Cardiac fibroblast (primary cell): ENCODE measurements at regions not wholly inside any gene's neighbourhood (a gene's known extent, or its start where the extent isn't known, plus 50 kb on each side); places are given as distances from the start of the nearest gene placed in this dataset.

ENCODE experiments used
- DNase-seq, 2 donors: peaks; one replicate each; pipeline versions ENCODE4 v3.0.0 to v3.0.0-alpha.2; 2010; ENCODE audit warnings: low read depth in 2 of 2
- H3K4me3 ChIP-seq, 2 donors: replicated peaks in 1 of 2; 1 replicate in 1 of 2; 2 replicates in 1 of 2; pipeline ENCODE4 v1.5.1; 2011; ENCODE audit warnings: low read depth in 2 of 2, low read length in 2 of 2, mild to moderate bottlenecking in 2 of 2, moderate library complexity in 1 of 2
- TF ChIP-seq, protein P1 (sequence below): IDR thresholded peaks from one replicate; pipeline ENCODE4 v1.5.1; 2011; ENCODE audit warnings: low read depth, mild to moderate bottlenecking, low read length, inconsistent platforms

DNA sequence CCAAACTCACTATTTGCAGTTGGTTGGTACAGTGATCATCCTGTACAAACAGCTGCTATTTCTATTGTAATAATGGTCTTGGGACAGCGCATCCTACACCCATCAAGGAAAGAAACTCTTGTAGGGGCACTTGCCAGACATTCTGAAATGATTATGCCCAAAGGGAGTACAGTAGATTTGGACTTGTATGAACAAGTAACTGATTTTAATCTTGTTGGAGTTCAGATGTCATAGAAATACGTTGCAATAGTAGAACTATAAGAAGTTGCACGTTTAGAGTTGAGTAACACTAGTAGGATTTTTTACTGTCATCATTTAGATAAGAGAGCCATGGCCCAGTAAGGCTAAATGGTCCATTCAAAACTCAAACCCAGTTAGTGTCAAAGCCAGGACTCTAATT, 192.8 kb downstream of the SATB1 start:
- H3K4me3 ChIP-seq: no peak overlapping the region
- DNase-seq: no peak
- TF ChIP-seq, protein P1, sequence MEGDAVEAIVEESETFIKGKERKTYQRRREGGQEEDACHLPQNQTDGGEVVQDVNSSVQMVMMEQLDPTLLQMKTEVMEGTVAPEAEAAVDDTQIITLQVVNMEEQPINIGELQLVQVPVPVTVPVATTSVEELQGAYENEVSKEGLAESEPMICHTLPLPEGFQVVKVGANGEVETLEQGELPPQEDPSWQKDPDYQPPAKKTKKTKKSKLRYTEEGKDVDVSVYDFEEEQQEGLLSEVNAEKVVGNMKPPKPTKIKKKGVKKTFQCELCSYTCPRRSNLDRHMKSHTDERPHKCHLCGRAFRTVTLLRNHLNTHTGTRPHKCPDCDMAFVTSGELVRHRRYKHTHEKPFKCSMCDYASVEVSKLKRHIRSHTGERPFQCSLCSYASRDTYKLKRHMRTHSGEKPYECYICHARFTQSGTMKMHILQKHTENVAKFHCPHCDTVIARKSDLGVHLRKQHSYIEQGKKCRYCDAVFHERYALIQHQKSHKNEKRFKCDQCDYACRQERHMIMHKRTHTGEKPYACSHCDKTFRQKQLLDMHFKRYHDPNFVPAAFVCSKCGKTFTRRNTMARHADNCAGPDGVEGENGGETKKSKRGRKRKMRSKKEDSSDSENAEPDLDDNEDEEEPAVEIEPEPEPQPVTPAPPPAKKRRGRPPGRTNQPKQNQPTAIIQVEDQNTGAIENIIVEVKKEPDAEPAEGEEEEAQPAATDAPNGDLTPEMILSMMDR: no peak

- TF ChIP-seq, protein P1: no peak
- H3K4me3 ChIP-seq: no peak overlapping the region
- no peak for DNase-seq
Observed at GRCh38 chr3:18228060-18228459, 197.1 kb downstream of the SATB1 start.

GRCh38 chr3:18225709-18226108, 199.4 kb downstream of the SATB1 start:
- no peak for DNase-seq
- TF ChIP-seq, protein P1: no peak
- H3K4me3 ChIP-seq: no peak overlapping the region

DNA sequence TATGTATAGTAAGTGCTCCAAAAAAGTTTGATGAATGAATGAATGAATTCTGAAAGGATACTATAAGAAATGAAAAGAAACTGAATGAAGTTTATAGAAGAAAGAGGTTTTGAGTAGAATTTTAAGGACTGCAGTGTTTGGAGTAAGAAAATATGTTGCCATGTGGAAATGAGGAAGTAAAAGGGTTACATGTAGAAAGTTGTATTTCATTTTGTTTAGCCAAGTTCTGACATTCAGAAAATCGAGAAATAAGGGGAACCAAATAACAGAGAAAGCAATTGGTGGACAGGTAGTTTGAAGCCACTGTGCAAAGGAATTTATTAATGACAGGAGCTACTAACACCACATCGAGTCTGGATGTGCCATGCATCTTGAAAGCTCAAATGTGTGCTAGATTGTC, 200.7 kb downstream of the SATB1 start:
- TF ChIP-seq, protein P1: no peak
- no peak for DNase-seq
- H3K4me3 ChIP-seq: no peak overlapping the region

GRCh38 chr3:18223974-18224373, 201.2 kb downstream of the SATB1 start:
- TF ChIP-seq, protein P1: no peak
- no peak overlapping the region for H3K4me3 ChIP-seq
- no peak for DNase-seq

DNA sequence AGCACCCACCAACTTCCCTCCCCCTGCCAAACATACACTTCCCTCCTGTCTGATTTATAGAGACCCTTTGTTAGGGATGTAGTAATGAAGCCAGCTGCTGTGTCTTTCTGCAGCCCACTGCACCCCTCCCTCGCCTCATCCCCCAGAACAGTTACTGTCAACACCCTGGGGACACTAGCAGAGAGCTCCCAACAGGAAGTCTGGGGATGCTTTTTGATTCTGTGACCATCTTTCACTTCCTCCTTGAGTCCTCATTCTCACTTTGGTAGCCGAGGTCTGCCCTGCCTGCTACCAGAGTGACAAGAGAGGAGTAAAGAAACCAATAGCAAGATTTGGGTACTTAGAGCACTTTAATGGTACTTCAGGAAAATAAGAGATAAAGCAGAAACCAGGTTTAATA, 201.6 kb downstream of the SATB1 start:
- no peak for DNase-seq

GRCh38 chr3:18222686-18223085, 202.5 kb downstream of the SATB1 start:
- DNase-seq: no peak
- no peak overlapping the region for H3K4me3 ChIP-seq
- TF ChIP-seq, protein P1: no peak

More for the DNA sequence above, 201.6 kb downstream of the SATB1 start:
- TF ChIP-seq, protein P1: no peak
- no peak overlapping the region for H3K4me3 ChIP-seq
